ENCODE measurements at regions not wholly inside any gene's neighbourhood (a gene's known extent, or its start where the extent isn't known, plus 50 kb on each side); places are given as distances from the start of the nearest gene placed in this dataset.

- RAD21 ChIA-PET (ENCODE audit: unreplicated experiment), result no interaction called here
- SMC1A ChIA-PET (ENCODE audit: uncharacterized antibody, unreplicated experiment), result no interaction called here
- intact Hi-C loops (cut with micrococcal nuclease; ENCODE audit: unreplicated experiment) (no loop called here), in situ Hi-C loops (cut with MboI) (no loop called here)
- DNase-seq (ENCODE audit: low read depth, low spot score) (no peak), FAIRE-seq (no peak), ATAC-seq (no peak)
- Histone ChIP-seq H3K4me3 (no peak overlapping the region), H3K9me3 (replicated peaks; ENCODE audit: control insufficient read depth, insufficient read depth, low read length) (no peaks in the 10 kb centered on the region; the same call in 2 of the 3 replicates), H4K20me1 (ENCODE audit: control insufficient read depth, insufficient read depth) (no peaks in the 10 kb centered on the region), H3K27me3 (replicated peaks in 1 of 2; ENCODE audit: control insufficient read depth in 2 of 2, insufficient read depth in 2 of 2, low read length in 1 of 2) (no peaks in the 10 kb centered on the region), H3K9ac (ENCODE audit: control insufficient read depth, insufficient read depth, low read length) (no peak overlapping the region), H2AFZ (ENCODE audit: control insufficient read depth, low read depth, low read length) (no peak overlapping the region), H3K36me3 (ENCODE audit: control insufficient read depth in 2 of 2, insufficient read depth in 2 of 2, low read length in 1 of 2) (no peaks in the 10 kb centered on the region), H3K79me2 (ENCODE audit: control insufficient read depth, insufficient read depth, low read length) (no peaks in the 10 kb centered on the region), H3K4me2 (ENCODE audit: control insufficient read depth, insufficient read depth) (no peak overlapping the region), H3K4me1 (ENCODE audit: control insufficient read depth, insufficient read depth, low read length) (no peaks in the 10 kb centered on the region), H3K27ac (ENCODE audit: control insufficient read depth, insufficient read depth) (no peak overlapping the region)
- CTCF ChIA-PET, result no interaction called here
- 38% methylated on average over 1 of the region's 1 CpG for WGBS (ENCODE audit: insufficient coverage, insufficient replicate concordance, low lambda C conversion rate, missing lambda C conversion rate)
- POLR2A ChIA-PET, result no interaction called here
- BruUV-seq (replicated peaks), result no TSS peak
- TF ChIP-seq BRCA1 (IDR thresholded peaks at IDR 0.05; ENCODE audit: low read depth, low read length) (no peak), CTCF (IDR thresholded peaks at IDR 0.05 in 2 of 3, conservative IDR thresholded peaks at IDR 0.05 in 1 of 3; ENCODE audit: control insufficient read depth in 2 of 3, extremely low read depth in 1 of 3, insufficient read depth in 1 of 3, low read depth in 3 of 3, low read length in 3 of 3) (no peak), CBX5 (IDR thresholded peaks at IDR 0.05; ENCODE audit: low read depth) (no peak), BACH1 (IDR thresholded peaks at IDR 0.05; ENCODE audit: borderline replicate concordance) (no peak), ZBTB40 (IDR thresholded peaks at IDR 0.05; ENCODE audit: borderline replicate concordance) (no peak), WRNIP1 (IDR thresholded peaks at IDR 0.05; ENCODE audit: borderline replicate concordance, low read depth, low read length) (no peak), MEF2B (IDR thresholded peaks at IDR 0.05; ENCODE audit: partially characterized antibody, poor library complexity, severe bottlenecking) (no peak), SMAD1 (IDR thresholded peaks at IDR 0.05; ENCODE audit: low read depth, partially characterized antibody) (no peak), CEBPZ (IDR thresholded peaks at IDR 0.05; ENCODE audit: low read depth, low read length) (no peak), RFX5 (IDR thresholded peaks at IDR 0.05; ENCODE audit: low read depth, low read length) (no peak), RELB (IDR thresholded peaks at IDR 0.05; ENCODE audit: low read depth) (no peak), EZH2 (IDR thresholded peaks at IDR 0.05; ENCODE audit: borderline replicate concordance, control insufficient read depth, low read depth, low read length) (no peak)
Measured at GRCh38 chr20:11604339-11604738, 313.4 kb upstream of the BTBD3 start.

Measured in GM12878 (cell line).